IMR-90 (cell line): ENCODE measurements at regions not wholly inside any gene's neighbourhood (a gene's known extent, or its start where the extent isn't known, plus 50 kb on each side); places are given as distances from the start of the nearest gene placed in this dataset.

Source experiments
- ATAC-seq: fragments of 200-7000 bp; cut with Tn5 transposase; 2 replicates; pipeline ENCODE4 v1.9.1; 2020; ENCODE audit warnings: low read depth, mild to moderate bottlenecking, moderate library complexity
- BruUV-seq: library from RNA; stranded (reverse); fragments of 400-500 nt; replicated peaks from 2 replicates; lab custom pipeline; 2021; lab: Mats Ljungman, UMichigan
- CTCF ChIA-PET: fragments of 300-600 bp; formaldehyde crosslinking; extraction: SDS; loops from one replicate; lab custom pipeline; 2021; ENCODE audit warnings: antibody characterized with exemption; lab: Yijun Ruan, JAX
- POLR2A ChIA-PET: fragments of 300-600 bp; sonication (Branson Sonifier 250); formaldehyde crosslinking; loops from one replicate; lab custom pipeline; 2022; ENCODE audit warnings: antibody characterized with exemption; ENCODE audit not compliant: unreplicated experiment; lab: Charles Lee
- DNase-seq: peaks from one replicate; pipeline ENCODE4 v3.0.0; 2013
- H2AFZ ChIP-seq: replicated peaks from 2 replicates; pipeline ENCODE3; 2013; ENCODE audit warnings: low read length, mild to moderate bottlenecking; ENCODE audit not compliant: poor library complexity
- H2AK5ac ChIP-seq: 2 replicates; pipeline ENCODE4 v1.6.1; 2013; ENCODE audit warnings: low read depth, low read length, inconsistent platforms
- H2AK9ac ChIP-seq: replicated peaks from 2 replicates; pipeline ENCODE3; 2013; ENCODE audit warnings: mild to moderate bottlenecking, low read depth, low read length, moderate library complexity; ENCODE audit not compliant: poor library complexity
- H2BK120ac ChIP-seq: 2 replicates; pipeline ENCODE4 v1.6.1; 2013; ENCODE audit warnings: low read depth, low read length, inconsistent platforms
- H2BK15ac ChIP-seq: 3 replicates; pipeline ENCODE4 v1.6.1; 2013; ENCODE audit warnings: low read depth, low read length, inconsistent platforms
- H2BK20ac ChIP-seq: 2 replicates; pipeline ENCODE4 v1.6.1; 2013; ENCODE audit warnings: low read depth, mild to moderate bottlenecking, inconsistent platforms, low read length, moderate library complexity
- H2BK5ac ChIP-seq: 2 replicates; pipeline ENCODE4 v1.6.1; 2013; ENCODE audit warnings: mild to moderate bottlenecking, low read depth, low read length, inconsistent platforms; ENCODE audit not compliant: poor library complexity, severe bottlenecking
- H3K14ac ChIP-seq: replicated peaks from 2 replicates; pipeline ENCODE4 v1.6.1; 2013; ENCODE audit warnings: low read depth, low read length, inconsistent platforms
- H3K18ac ChIP-seq: 2 replicates; pipeline ENCODE4 v1.6.1; 2013; ENCODE audit warnings: low read depth, low read length, control low read depth
- H3K23ac ChIP-seq: 2 replicates; pipeline ENCODE4 v1.6.1; 2013; ENCODE audit warnings: low read depth, low read length, inconsistent platforms
- H3K27ac ChIP-seq: 2 replicates; pipeline ENCODE4 v1.5.1; 2013; ENCODE audit warnings: mild to moderate bottlenecking, control low read depth, low read length; ENCODE audit not compliant: insufficient read depth
- H3K27me3 ChIP-seq: 2 replicates; pipeline ENCODE4 v1.6.1; 2013; ENCODE audit warnings: low read length; ENCODE audit not compliant: control insufficient read depth, insufficient read depth
- H3K36me3 ChIP-seq: 2 replicates; pipeline ENCODE4 v1.6.1; 2013; ENCODE audit warnings: low read length, mixed read lengths; ENCODE audit not compliant: control insufficient read depth, insufficient read depth
- H3K4ac ChIP-seq: 2 replicates; pipeline ENCODE4 v1.6.1; 2013; ENCODE audit warnings: low read depth, low read length, inconsistent platforms
- H3K4me1 ChIP-seq: 2 replicates; pipeline ENCODE4 v1.6.1; 2013; ENCODE audit warnings: low read length, mixed read lengths; ENCODE audit not compliant: control insufficient read depth, insufficient read depth
- H3K4me2 ChIP-seq: 2 replicates; pipeline ENCODE4 v1.6.1; 2013; ENCODE audit warnings: low read depth, mild to moderate bottlenecking, control low read depth, low read length, moderate library complexity
- H3K4me3 ChIP-seq: 2 replicates; pipeline ENCODE4 v1.5.1; 2013; ENCODE audit warnings: low read depth, mild to moderate bottlenecking, control low read depth, low read length, moderate library complexity; ENCODE audit not compliant: insufficient read depth
- H3K56ac ChIP-seq: 2 replicates; pipeline ENCODE4 v1.6.1; 2013; ENCODE audit warnings: low read length, inconsistent platforms; ENCODE audit not compliant: insufficient read depth; ENCODE audit errors: extremely low read depth
- H3K79me1 ChIP-seq, 2 experiments: 2 replicates each; pipeline ENCODE4 v1.6.1; 2013; ENCODE audit warnings: low read length in 2 of 2, inconsistent platforms in 1 of 2, low read depth in 1 of 2
- H3K9ac ChIP-seq: 2 replicates; pipeline ENCODE4 v1.6.1; 2013; ENCODE audit warnings: low read depth, low read length, control low read depth
- H3K9me1 ChIP-seq: 2 replicates; pipeline ENCODE4 v1.6.1; 2013; ENCODE audit warnings: low read length, inconsistent platforms; ENCODE audit not compliant: insufficient read depth
- H3K9me3 ChIP-seq: 2 replicates; pipeline ENCODE4 v1.6.1; 2013; ENCODE audit warnings: low read length; ENCODE audit not compliant: control insufficient read depth, insufficient read depth
- H4K20me1 ChIP-seq: 2 replicates; pipeline ENCODE4 v1.6.1; 2013; ENCODE audit warnings: low read length, inconsistent platforms; ENCODE audit not compliant: insufficient read depth
- H4K5ac ChIP-seq: 2 replicates; pipeline ENCODE4 v1.6.1; 2013; ENCODE audit warnings: mild to moderate bottlenecking, low read depth, low read length, control low read depth
- H4K8ac ChIP-seq, 2 experiments: 2 replicates each; pipeline ENCODE4 v1.6.1; 2013; ENCODE audit warnings: low read depth in 2 of 2, low read length in 2 of 2, control low read depth in 1 of 2, inconsistent platforms in 1 of 2
- H4K91ac ChIP-seq: 2 replicates; pipeline ENCODE4 v1.6.1; 2013; ENCODE audit warnings: low read depth, low read length, inconsistent platforms; ENCODE audit not compliant: insufficient read depth
- BHLHE40 ChIP-seq: fragments of 150-350 bp; IDR thresholded peaks from 2 replicates; pipeline ENCODE4 v1.6.1; 2016; ENCODE audit warnings: mild to moderate bottlenecking, low read depth, low read length
- CEBPB ChIP-seq: IDR thresholded peaks from 2 replicates; pipeline ENCODE4 v1.6.1; 2012; ENCODE audit warnings: low read depth, low read length, improper control_type of control experiment
- CHD1 ChIP-seq: IDR thresholded peaks from 2 replicates; pipeline ENCODE4 v1.6.1; 2012; ENCODE audit warnings: low read depth, low read length, improper control_type of control experiment
- CTCF ChIP-seq: conservative IDR thresholded peaks from 2 replicates; pipeline ENCODE4 v1.5.1; 2012; ENCODE audit warnings: mild to moderate bottlenecking, low read depth, low read length, improper control_type of control experiment
- ELK1 ChIP-seq: fragments of 150-350 bp; IDR thresholded peaks from 2 replicates; pipeline ENCODE4 v1.6.1; 2016; ENCODE audit warnings: low read depth, mild to moderate bottlenecking, low read length, moderate library complexity, borderline replicate concordance
- FOS ChIP-seq: fragments of 150-350 bp; IDR thresholded peaks from 2 replicates; pipeline ENCODE4 v1.6.1; 2016; ENCODE audit warnings: low read depth, low read length
- MAFK ChIP-seq: IDR thresholded peaks from 2 replicates; pipeline ENCODE4 v1.6.1; 2012; ENCODE audit warnings: low read depth, low read length, improper control_type of control experiment
- MAZ ChIP-seq: IDR thresholded peaks from 2 replicates; pipeline ENCODE4 v1.6.1; 2012; ENCODE audit warnings: low read depth, mild to moderate bottlenecking, low read length, improper control_type of control experiment, moderate library complexity, borderline replicate concordance
- MXI1 ChIP-seq: IDR thresholded peaks from 2 replicates; pipeline ENCODE4 v1.6.1; 2012; ENCODE audit warnings: low read depth, mild to moderate bottlenecking, low read length, moderate library complexity, borderline replicate concordance
- NFE2L2 ChIP-seq: fragments of 150-350 bp; IDR thresholded peaks from 2 replicates; pipeline ENCODE4 v1.6.1; 2016; ENCODE audit warnings: low read depth, mild to moderate bottlenecking, low read length
- POLR2A ChIP-seq: IDR thresholded peaks from 2 replicates; pipeline ENCODE4 v1.6.1; 2012; ENCODE audit warnings: mild to moderate bottlenecking, low read depth, low read length
- RAD21 ChIP-seq: IDR thresholded peaks from 2 replicates; pipeline ENCODE4 v1.6.1; 2012; ENCODE audit warnings: low read length, improper control_type of control experiment
- RCOR1 ChIP-seq: IDR thresholded peaks from 2 replicates; pipeline ENCODE4 v1.6.1; 2012; ENCODE audit warnings: mild to moderate bottlenecking, low read length, improper control_type of control experiment; ENCODE audit not compliant: insufficient replicate concordance
- RFX5 ChIP-seq: IDR thresholded peaks from 2 replicates; pipeline ENCODE4 v1.8.0; 2012; ENCODE audit warnings: low read depth, mild to moderate bottlenecking, low read length, moderate library complexity
- SMC3 ChIP-seq: fragments of 150-350 bp; IDR thresholded peaks from 2 replicates; pipeline ENCODE4 v1.6.1; 2016; ENCODE audit warnings: low read depth, mild to moderate bottlenecking, antibody characterized with exemption, low read length, moderate library complexity
- USF2 ChIP-seq: fragments of 150-350 bp; IDR thresholded peaks from 2 replicates; pipeline ENCODE4 v1.6.1; 2017; ENCODE audit warnings: mild to moderate bottlenecking, antibody characterized with exemption, low read length, low read depth
- WGBS, 2 experiments: methylation state at CpG; one replicate each; pipeline versions ENCODE4 v1.1.5 to v1.1.7; 2013; ENCODE audit warnings: missing lambda C conversion rate in 2 of 2; ENCODE audit not compliant: insufficient read length in 1 of 2; ENCODE audit errors: extremely low coverage in 2 of 2; 5-methylcytosine and 5-hydroxymethylcytosine counted together
- dilution Hi-C: fragments of 300-500 bp; cut with HindIII; formaldehyde crosslinking; loops from one replicate; pipeline ENCODE4 v1.14.3; 2018; ENCODE audit warnings: low sequenced_read_pairs; ENCODE audit not compliant: unreplicated experiment
- in situ Hi-C: fragments of 300-500 bp; cut with MboI; formaldehyde crosslinking; loops from 3 replicates; pipeline ENCODE4 v1.14.3; 2019; ENCODE audit warnings: low sequenced_read_pairs, inconsistent platforms, mixed read lengths
- intact Hi-C: fragments of 100-400 bp; cut with micrococcal nuclease; formaldehyde crosslinking; loops from 2 replicates; pipeline ENCODE4 v1.10.0; 2022

GRCh38 chr4:75144475-75144874 lies 211.6 kb downstream of the PARM1 start:
- no peaks in the 10 kb centered on the region for H3K9me1 ChIP-seq
- no peak overlapping the region for H3K4me3 ChIP-seq
- in situ Hi-C loops, result no loop called here
- H2BK120ac ChIP-seq, result no peak overlapping the region
- no CpG with 5 or more reads among the region's 1 CpG for WGBS, 2 experiments
- H2BK15ac ChIP-seq, result no peak overlapping the region
- no peak overlapping the region for H3K9ac ChIP-seq
- H4K91ac ChIP-seq, result no peak overlapping the region
- H4K5ac ChIP-seq, result no peak overlapping the region
- no peak overlapping the region for H2AK5ac ChIP-seq
- H3K9me3 ChIP-seq, result no peaks in the 10 kb centered on the region
- H3K79me1 ChIP-seq, result no peaks in the 10 kb centered on the region
- no peak overlapping the region for H2BK5ac ChIP-seq
- POLR2A ChIA-PET, result no interaction called here
- no peak overlapping the region for H3K18ac ChIP-seq
- no peak overlapping the region for H2AK9ac ChIP-seq
- DNase-seq, result no peak
- H3K4ac ChIP-seq, result no peak overlapping the region
- H2AFZ ChIP-seq, result no peak overlapping the region
- dilution Hi-C loops, result no loop called here
- H3K56ac ChIP-seq, result no peak overlapping the region
- CTCF ChIA-PET, result no interaction called here
- H3K27me3 ChIP-seq, result no peaks in the 10 kb centered on the region
- no peak overlapping the region for H3K27ac ChIP-seq
- no TSS peak for BruUV-seq
- no peaks in the 10 kb centered on the region for H4K20me1 ChIP-seq
- H3K4me1 ChIP-seq, result 0 out of 2 replicates have a peak, but pooled peaks cover 2% of the 10 kb centered on the region
- ATAC-seq, result no peak
- no peak overlapping the region for H4K8ac ChIP-seq
- H2BK20ac ChIP-seq, result no peak overlapping the region
- H3K23ac ChIP-seq, result no peak overlapping the region
- no peak overlapping the region for H3K14ac ChIP-seq
- intact Hi-C loops, result no loop called here
- no peak for TF ChIP-seq MAZ
- no peak for TF ChIP-seq CTCF
- no peak for TF ChIP-seq CEBPB
- no peak for TF ChIP-seq MXI1
- TF ChIP-seq BHLHE40, result no peak
- no peak for TF ChIP-seq USF2
- TF ChIP-seq MAFK, result no peak
- no peak for TF ChIP-seq CHD1
- no peak for TF ChIP-seq RCOR1
- TF ChIP-seq POLR2A, result no peak
- TF ChIP-seq ELK1, result no peak
- TF ChIP-seq FOS, result no peak
- no peak for TF ChIP-seq SMC3
- no peak for TF ChIP-seq NFE2L2
- no peak for TF ChIP-seq RAD21
- no peak for TF ChIP-seq RFX5
- H3K4me2 ChIP-seq, result no peak overlapping the region
- H3K36me3 ChIP-seq, result no peaks in the 10 kb centered on the region
